Heart right ventricle (tissue), 16 donors: ENCODE measurements at regions not wholly inside any gene's neighbourhood (a gene's known extent, or its start where the extent isn't known, plus 50 kb on each side); places are given as distances from the start of the nearest gene placed in this dataset.
A peak's percentile ranks its signal among the peaks of the same experiment; 100 is the strongest.

ENCODE experiments used
- ATAC-seq, 8 donors: fragments of 200-7000 bp; cut with Tn5 transposase; one replicate each; pipeline ENCODE4 v1.9.1; 2020; ENCODE audit warnings: mild to moderate bottlenecking in 8 of 8, moderate library complexity in 8 of 8, moderate number of reproducible peaks in 1 of 8
- DNase-seq, 2 donors: peaks; one replicate each; pipeline ENCODE4 v3.0.0-alpha.2; 2020
- H3K27ac ChIP-seq, 10 donors: fragments of 200-600 bp; sonication (generic) in 2 of 10; one replicate each; pipeline versions ENCODE4 v1.5.0 to v1.8.0; 2020 to 2022; ENCODE audit warnings: mild to moderate bottlenecking in 3 of 10
- H3K27me3 ChIP-seq, 7 donors: fragments of 200-600 bp; one replicate each; pipeline ENCODE4 v1.8.0; 2021 to 2022; ENCODE audit warnings: mild to moderate bottlenecking in 2 of 7
- H3K36me3 ChIP-seq, 9 donors: fragments of 200-600 bp; sonication (generic) in 1 of 9; one replicate each; pipeline versions ENCODE4 v1.5.0 to v1.8.0; 2020 to 2022; ENCODE audit warnings: mild to moderate bottlenecking in 2 of 9
- H3K4me1 ChIP-seq, 9 donors: fragments of 200-600 bp; sonication (generic) in 1 of 9; one replicate each; pipeline versions ENCODE4 v1.5.0 to v1.8.0; 2020 to 2022; ENCODE audit warnings: mild to moderate bottlenecking in 4 of 9
- H3K4me3 ChIP-seq, 10 donors: fragments of 200-600 bp; sonication (generic) in 2 of 10; one replicate each; pipeline versions ENCODE4 v1.5.0 to v1.8.0; 2020 to 2022; ENCODE audit warnings: mild to moderate bottlenecking in 7 of 10, moderate library complexity in 2 of 10
- H3K9me3 ChIP-seq, 11 donors: fragments of 200-600 bp in 10 of 11; sonication (generic) in 2 of 11; one replicate each; pipeline versions ENCODE4 v1.5.0 to v1.8.0; 2013 to 2022; ENCODE audit warnings: mild to moderate bottlenecking in 2 of 11, control low read depth in 1 of 11, moderate library complexity in 1 of 11
- CTCF ChIP-seq, 9 donors: fragments of 200-600 bp; sonication (generic) in 2 of 9; IDR thresholded peaks; one replicate each; pipeline versions ENCODE4 v1.5.0 to v1.8.0; 2021 to 2022; ENCODE audit warnings: antibody characterized with exemption in 9 of 9, mild to moderate bottlenecking in 5 of 9, moderate library complexity in 1 of 9
- WGBS, 2 donors: extraction: QIAGEN DNeasy Blood & Tissue Kit; methylation state at CpG; one replicate each; pipeline ENCODE4 v1.1.7; 2013; ENCODE audit warnings: inconsistent platforms in 1 of 2; 5-methylcytosine and 5-hydroxymethylcytosine counted together
- intact Hi-C, 10 donors: fragments of 100-400 bp; cut with DNase I; formaldehyde crosslinking; loops; one replicate each; pipeline versions ENCODE4 v1.11.1 to v1.14.2; 2022
- donor health status: Arrhythmogenic right ventricular cardiomyopathy.
- donor health status: ischemic (EF 13 %, LVEDD 7.1; RV severe dilation, severe dysfunction).
- donor health status: healthy with polysubstance abuse.
- donor health status: DM: no; HTN: yes; CAD: no.
- donor health status: DM: no; HTN: no; CAD: no.
- donor health status: ischemic (EF 25% LVEDD 6.9; RV normal size, moderate dysfunction).
- donor health status: ischemic (EF 25% LVEDD 5.7; RV mildly dilated, moderate dysfunction).
- donor health status: healthy.
- donor health status: DM: yes; HTN: yes; CAD: no.
- donor health status: Ischemic cardiomyopathy.
- donor health status: ischemic (EF 35%, LVEDD 5.7; RV mildly dilated, moderate dysfunction).
- donor health status: nonischemic (EF 11% LVEDD 7.7; RV severe dilation, severe dysfunction).
- donor health status: DM: yes; HTN: yes; CAD: no.
- donor health status: PGD.
- donor health status: ischemic (EF 29% LVEDD 5.4; RV normal size, mild dysfunction).
- donor health status: nonischemic (EF 23%, LVEDD 6.1; RV moderate dilation, normal function).

GRCh38 chr2:167380555-167380954 lies 492.3 kb downstream of the XIRP2 start:
- intact Hi-C loops = no loop called here
- no peaks in the 10 kb centered on the region for H3K36me3 ChIP-seq
- no peaks in the 10 kb centered on the region for H3K4me1 ChIP-seq
- H3K27me3 ChIP-seq = no peaks in the 10 kb centered on the region
- ATAC-seq (no peak), DNase-seq (no peak)
- 57 to 65% methylated on average over 4 of the region's 4 CpGs for WGBS, 2 donors
- H3K27ac ChIP-seq = no peak overlapping the region
- TF ChIP-seq CTCF (IDR thresholded peaks at IDR 0.05) = no peak
- no peak overlapping the region for H3K4me3 ChIP-seq
- peaks cover 0 to 12% (median 0%) of the 10 kb centered on the region in 11 donors for H3K9me3 ChIP-seq

- 86 to 87% methylated on average over 2 of the region's 2 CpGs for WGBS, 2 donors
- no peak overlapping the region for H3K4me3 ChIP-seq
- H3K27me3 ChIP-seq = no peaks in the 10 kb centered on the region
- no peaks in the 10 kb centered on the region for H3K36me3 ChIP-seq
- peak in 1 of 8 donors; percentile 22 for ATAC-seq
- DNase-seq = no peak
- no peaks in the 10 kb centered on the region for H3K4me1 ChIP-seq
- H3K9me3 ChIP-seq = peaks cover 0 to 12% (median 0%) of the 10 kb centered on the region in 11 donors
- H3K27ac ChIP-seq = no peak overlapping the region
- TF ChIP-seq CTCF (IDR thresholded peaks at IDR 0.05) = no peak
- intact Hi-C loops = no loop called here
Measured at GRCh38 chr2:167380094-167380493, 491.8 kb downstream of the XIRP2 start.

- H3K36me3 ChIP-seq = no peaks in the 10 kb centered on the region
- ATAC-seq (no peak), DNase-seq (no peak)
- H3K9me3 ChIP-seq = peaks cover 0 to 7% (median 0%) of the 10 kb centered on the region in 11 donors
- whole genome bisulfite sequencing, 2 donors = 70 to 78% methylated on average over 1 of the region's 1 CpG
- no peak overlapping the region for H3K27ac ChIP-seq
- no peak overlapping the region for H3K4me3 ChIP-seq
- no peaks in the 10 kb centered on the region for H3K27me3 ChIP-seq
- H3K4me1 ChIP-seq = no peaks in the 10 kb centered on the region
- no peak for TF ChIP-seq CTCF (IDR thresholded peaks at IDR 0.05)
- intact Hi-C loops = no loop called here
Measured at GRCh38 chr2:167369083-167369482, 480.8 kb downstream of the XIRP2 start.

GRCh38 chr2:167368371-167368770 lies 480.1 kb downstream of the XIRP2 start:
- Histone ChIP-seq H3K9me3 (peaks cover 0 to 6% (median 0%) of the 10 kb centered on the region in 11 donors), H3K27ac (no peak overlapping the region), H3K27me3 (no peaks in the 10 kb centered on the region), H3K4me3 (no peak overlapping the region), H3K4me1 (no peaks in the 10 kb centered on the region), H3K36me3 (no peaks in the 10 kb centered on the region)
- no peak for TF ChIP-seq CTCF (IDR thresholded peaks at IDR 0.05)
- DNase-seq (no peak), ATAC-seq (no peak)
- WGBS, 2 donors = 88 to 91% methylated on average over 3 of the region's 3 CpGs
- intact Hi-C loops = no loop called here
